ENCODE measurements at regions not wholly inside any gene's neighbourhood (a gene's known extent, or its start where the extent isn't known, plus 50 kb on each side); places are given as distances from the start of the nearest gene placed in this dataset.

GRCh38 chr5:9930156-9930555 lies 300.0 kb upstream of the TAS2R1 start:
- no peak for DNase-seq (ENCODE audit: low read depth in 3 of 3, low spot score in 2 of 3)

- DNase-seq (ENCODE audit: low read depth in 3 of 3, low spot score in 2 of 3) = no peak
Measured at GRCh38 chr5:9928326-9928725, 298.2 kb upstream of the TAS2R1 start.

GRCh38 chr5:9927521-9927997 lies 297.4 kb upstream of the TAS2R1 start:
- no peak for DNase-seq (ENCODE audit: low read depth in 3 of 3, low spot score in 2 of 3)

GRCh38 chr5:9927106-9927505 lies 297.0 kb upstream of the TAS2R1 start:
- DNase-seq (ENCODE audit: low read depth in 3 of 3, low spot score in 2 of 3) = no peak

- DNase-seq (ENCODE audit: low read depth in 3 of 3, low spot score in 2 of 3) = no peak
Measured at GRCh38 chr5:9924614-9925013, 294.5 kb upstream of the TAS2R1 start.

GRCh38 chr5:9922719-9923118 lies 292.6 kb upstream of the TAS2R1 start:
- DNase-seq (ENCODE audit: low read depth in 3 of 3, low spot score in 2 of 3) = no peak

GRCh38 chr5:9920697-9921096 lies 290.5 kb upstream of the TAS2R1 start:
- DNase-seq (ENCODE audit: low read depth in 3 of 3, low spot score in 2 of 3) = no peak

- DNase-seq (ENCODE audit: low read depth in 3 of 3, low spot score in 2 of 3) = no peak
Measured at GRCh38 chr5:9919306-9920030, 289.3 kb upstream of the TAS2R1 start.

- no peak for DNase-seq (ENCODE audit: low read depth in 3 of 3, low spot score in 2 of 3)
Measured at GRCh38 chr5:9905661-9906060, 275.5 kb upstream of the TAS2R1 start.

- DNase-seq (ENCODE audit: low read depth in 3 of 3, low spot score in 2 of 3) = no peak
Measured at GRCh38 chr5:9903801-9904200, 273.6 kb upstream of the TAS2R1 start.

- DNase-seq (ENCODE audit: low read depth in 3 of 3, low spot score in 2 of 3) = peak in 1 of 3 donors; percentile 8
Measured at GRCh38 chr5:9898319-9898718, 268.2 kb upstream of the TAS2R1 start.

- DNase-seq (ENCODE audit: low read depth in 3 of 3, low spot score in 2 of 3) = no peak
Measured at GRCh38 chr5:9895302-9895645, 265.1 kb upstream of the TAS2R1 start.

GRCh38 chr5:9894571-9895301 lies 264.6 kb upstream of the TAS2R1 start:
- DNase-seq (ENCODE audit: low read depth in 3 of 3, low spot score in 2 of 3) = no peak

GRCh38 chr5:9892696-9893095 lies 262.5 kb upstream of the TAS2R1 start:
- DNase-seq (ENCODE audit: low read depth in 3 of 3, low spot score in 2 of 3) = no peak

GRCh38 chr5:9889511-9889910 lies 259.4 kb upstream of the TAS2R1 start:
- no peak for DNase-seq (ENCODE audit: low read depth in 3 of 3, low spot score in 2 of 3)

- no peak for DNase-seq (ENCODE audit: low read depth in 3 of 3, low spot score in 2 of 3)
Measured at GRCh38 chr5:9888501-9888901, 258.4 kb upstream of the TAS2R1 start.

GRCh38 chr5:9885164-9885563 lies 255.0 kb upstream of the TAS2R1 start:
- DNase-seq (ENCODE audit: low read depth in 3 of 3, low spot score in 2 of 3) = no peak

- no peak for DNase-seq (ENCODE audit: low read depth in 3 of 3, low spot score in 2 of 3)
Measured at GRCh38 chr5:9878206-9878605, 248.1 kb upstream of the TAS2R1 start.

- no peak for DNase-seq (ENCODE audit: low read depth in 3 of 3, low spot score in 2 of 3)
Measured at GRCh38 chr5:9877488-9877887, 247.3 kb upstream of the TAS2R1 start.

GRCh38 chr5:9876451-9876850 lies 246.3 kb upstream of the TAS2R1 start:
- no peak for DNase-seq (ENCODE audit: low read depth in 3 of 3, low spot score in 2 of 3)

- DNase-seq (ENCODE audit: low read depth in 3 of 3, low spot score in 2 of 3) = no peak
Measured at GRCh38 chr5:9869616-9870288, 239.6 kb upstream of the TAS2R1 start.

- DNase-seq (ENCODE audit: low read depth in 3 of 3, low spot score in 2 of 3) = no peak
Measured at GRCh38 chr5:9865574-9865973, 235.4 kb upstream of the TAS2R1 start.
